GM12878 (cell line): ENCODE measurements at regions not wholly inside any gene's neighbourhood (a gene's known extent, or its start where the extent isn't known, plus 50 kb on each side); places are given as distances from the start of the nearest gene placed in this dataset.

Experiments
- CHD1 ChIP-seq: IDR thresholded peaks from 2 replicates; pipeline ENCODE4 v1.6.1; 2012; ENCODE audit warnings: low read depth, low read length, improper control_type of control experiment
- CHD2 ChIP-seq: IDR thresholded peaks from 2 replicates; pipeline ENCODE4 v1.6.1; 2011; ENCODE audit warnings: low read depth, low read length, improper control_type of control experiment, borderline replicate concordance
- CREB1 ChIP-seq: IDR thresholded peaks from 2 replicates; pipeline ENCODE4 v1.6.1; 2012; ENCODE audit warnings: low read depth, mild to moderate bottlenecking, inconsistent platforms
- FOS ChIP-seq: IDR thresholded peaks from 3 replicates; pipeline ENCODE4 v1.6.1; 2011; ENCODE audit warnings: borderline replicate concordance; ENCODE audit not compliant: insufficient read length; ENCODE audit errors: extremely low read depth
- FOXK2 ChIP-seq: fragments of 450-650 bp; IDR thresholded peaks from 2 replicates; pipeline ENCODE4 v1.6.1; 2017; ENCODE audit warnings: mild to moderate bottlenecking, moderate library complexity
- RELA ChIP-seq: fragments of 450-650 bp; IDR thresholded peaks from 2 replicates; pipeline ENCODE4 v1.8.0; 2014; ENCODE audit warnings: borderline replicate concordance; ENCODE audit not compliant: partially characterized antibody
- SUZ12 ChIP-seq: fragments of 200-600 bp; sonication (generic); IDR thresholded peaks from one replicate; pipeline ENCODE4 v1.6.1; 2018; ENCODE audit warnings: antibody characterized with exemption, mild to moderate bottlenecking; ENCODE audit not compliant: unreplicated experiment
- TBL1XR1 ChIP-seq: IDR thresholded peaks from 2 replicates; pipeline ENCODE4 v1.6.1; 2012; ENCODE audit warnings: low read depth, low read length, improper control_type of control experiment
- TCF7 ChIP-seq: IDR thresholded peaks from 2 replicates; pipeline ENCODE4 v1.6.1; 2014; ENCODE audit warnings: antibody characterized with exemption, borderline replicate concordance
- USF2 ChIP-seq: IDR thresholded peaks from 2 replicates; pipeline ENCODE4 v1.6.1; 2011; ENCODE audit warnings: low read depth, low read length, improper control_type of control experiment, borderline replicate concordance
- ZZZ3 ChIP-seq: IDR thresholded peaks from 2 replicates; pipeline ENCODE4 v1.6.1; 2011; ENCODE audit warnings: low read depth; ENCODE audit not compliant: control insufficient read depth, insufficient read length
- TF ChIP-seq, protein P1 (sequence below): fragments of 450-650 bp; IDR thresholded peaks from 2 replicates; pipeline ENCODE4 v1.6.1; 2017; ENCODE audit warnings: mild to moderate bottlenecking, moderate library complexity

DNA sequence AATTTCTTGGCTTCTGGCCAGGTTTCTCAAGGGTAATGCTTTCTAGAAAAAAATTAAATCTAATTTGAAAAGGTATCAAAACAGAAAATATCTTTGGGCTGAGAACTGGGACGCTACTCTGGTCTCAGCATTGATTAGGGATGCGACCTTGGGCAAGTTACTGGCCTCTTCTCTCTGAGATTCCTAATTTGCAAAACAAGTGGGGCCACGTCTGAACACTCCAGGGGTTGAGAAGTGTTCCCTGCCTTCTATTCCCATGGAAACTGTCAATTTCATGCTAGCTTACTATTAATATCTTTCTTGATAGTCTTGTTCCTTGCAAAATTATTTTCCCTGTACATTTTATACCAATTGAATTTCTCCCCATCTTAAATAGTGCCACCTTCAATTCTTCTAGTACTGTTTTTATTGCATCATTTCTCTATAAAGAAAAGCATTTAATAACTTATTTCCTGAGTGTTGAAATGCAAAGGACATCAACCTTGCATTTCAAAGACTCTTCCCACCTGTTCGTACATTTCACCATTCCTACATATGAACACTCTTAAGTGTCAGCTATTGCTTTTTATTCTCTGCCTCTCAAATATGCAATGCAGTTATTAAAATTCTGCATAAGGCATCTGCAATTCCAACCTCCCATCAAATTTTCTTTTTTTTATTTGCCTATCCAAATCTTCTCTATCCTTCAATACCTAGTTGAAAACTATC is 118.3 kb upstream of the DSEL start (continued):
- TF ChIP-seq USF2 (no peak), SUZ12 (no peak), TBL1XR1 (no peak), CHD1 (no peak), CHD2 (no peak), TCF7 (no peak), FOXK2 (no peak), RELA (no peak), ZZZ3 (no peak), CREB1 (no peak), FOS (no peak)
- TF ChIP-seq, protein P1, sequence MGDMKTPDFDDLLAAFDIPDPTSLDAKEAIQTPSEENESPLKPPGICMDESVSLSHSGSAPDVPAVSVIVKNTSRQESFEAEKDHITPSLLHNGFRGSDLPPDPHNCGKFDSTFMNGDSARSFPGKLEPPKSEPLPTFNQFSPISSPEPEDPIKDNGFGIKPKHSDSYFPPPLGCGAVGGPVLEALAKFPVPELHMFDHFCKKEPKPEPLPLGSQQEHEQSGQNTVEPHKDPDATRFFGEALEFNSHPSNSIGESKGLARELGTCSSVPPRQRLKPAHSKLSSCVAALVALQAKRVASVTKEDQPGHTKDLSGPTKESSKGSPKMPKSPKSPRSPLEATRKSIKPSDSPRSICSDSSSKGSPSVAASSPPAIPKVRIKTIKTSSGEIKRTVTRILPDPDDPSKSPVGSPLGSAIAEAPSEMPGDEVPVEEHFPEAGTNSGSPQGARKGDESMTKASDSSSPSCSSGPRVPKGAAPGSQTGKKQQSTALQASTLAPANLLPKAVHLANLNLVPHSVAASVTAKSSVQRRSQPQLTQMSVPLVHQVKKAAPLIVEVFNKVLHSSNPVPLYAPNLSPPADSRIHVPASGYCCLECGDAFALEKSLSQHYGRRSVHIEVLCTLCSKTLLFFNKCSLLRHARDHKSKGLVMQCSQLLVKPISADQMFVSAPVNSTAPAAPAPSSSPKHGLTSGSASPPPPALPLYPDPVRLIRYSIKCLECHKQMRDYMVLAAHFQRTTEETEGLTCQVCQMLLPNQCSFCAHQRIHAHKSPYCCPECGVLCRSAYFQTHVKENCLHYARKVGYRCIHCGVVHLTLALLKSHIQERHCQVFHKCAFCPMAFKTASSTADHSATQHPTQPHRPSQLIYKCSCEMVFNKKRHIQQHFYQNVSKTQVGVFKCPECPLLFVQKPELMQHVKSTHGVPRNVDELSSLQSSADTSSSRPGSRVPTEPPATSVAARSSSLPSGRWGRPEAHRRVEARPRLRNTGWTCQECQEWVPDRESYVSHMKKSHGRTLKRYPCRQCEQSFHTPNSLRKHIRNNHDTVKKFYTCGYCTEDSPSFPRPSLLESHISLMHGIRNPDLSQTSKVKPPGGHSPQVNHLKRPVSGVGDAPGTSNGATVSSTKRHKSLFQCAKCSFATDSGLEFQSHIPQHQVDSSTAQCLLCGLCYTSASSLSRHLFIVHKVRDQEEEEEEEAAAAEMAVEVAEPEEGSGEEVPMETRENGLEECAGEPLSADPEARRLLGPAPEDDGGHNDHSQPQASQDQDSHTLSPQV = no peak
